K562 (cell line): ENCODE measurements at regions not wholly inside any gene's neighbourhood (a gene's known extent, or its start where the extent isn't known, plus 50 kb on each side); places are given as distances from the start of the nearest gene placed in this dataset.

Source experiments
- ATAC-seq: fragments of 200-7000 bp; cut with Tn5 transposase; 3 replicates; pipeline ENCODE4 v1.9.1; 2020; ENCODE audit warnings: moderate library complexity
- BruUV-seq: library from RNA; stranded (reverse); fragments of 400-500 nt; replicated peaks from 2 replicates; lab custom pipeline; 2021; lab: Mats Ljungman, UMichigan
- CTCF ChIA-PET: fragments of 300-600 bp; formaldehyde crosslinking; extraction: SDS; loops from one replicate; lab custom pipeline; 2021; ENCODE audit warnings: low intra/inter-chr PET ratio; lab: Yijun Ruan, JAX
- POLR2A ChIA-PET: fragments of 300-600, 350-650 bp; sonication (Branson Sonifier 250); formaldehyde crosslinking; extraction: SDS; loops from one replicate; lab custom pipeline; 2021; ENCODE audit warnings: antibody characterized with exemption, inconsistent platforms; lab: Yijun Ruan, JAX
- DNase-seq, 4 experiments: peaks; one replicate each; pipeline versions ENCODE4 v3.0.0 to v3.0.0-alpha.2; 2011 to 2018; ENCODE audit warnings: low spot score in 3 of 4, mixed read lengths in 3 of 4; ENCODE audit errors: extremely low read depth in 1 of 4
- FAIRE-seq: peaks from 2 replicates; lab custom pipeline; 2011; peaks lifted over from hg19 to GRCh38; lab: Jason Lieb, UNC
- H2AFZ ChIP-seq: 2 replicates; pipeline ENCODE4 v1.6.0; 2011; ENCODE audit warnings: low read depth, low read length, control low read depth, inconsistent platforms
- H3K27ac ChIP-seq: fragments of 200-600 bp; 3 replicates; pipeline ENCODE4 v1.8.0; 2011; ENCODE audit warnings: low read depth, mild to moderate bottlenecking, control low read depth, inconsistent platforms, low read length, moderate library complexity, mixed read lengths; ENCODE audit errors: extremely low read depth
- H3K27me3 ChIP-seq, 2 experiments: fragments of 300-600 bp in 1 of 2; 2 replicates in 1 of 2; 3 replicates in 1 of 2; pipeline versions ENCODE4 v1.6.0 to v1.8.0; 2011; ENCODE audit warnings: inconsistent platforms in 2 of 2, low read length in 2 of 2, mild to moderate bottlenecking in 1 of 2, mixed read lengths in 1 of 2, moderate library complexity in 1 of 2; ENCODE audit not compliant: control insufficient read depth in 2 of 2, insufficient read depth in 2 of 2
- H3K36me3 ChIP-seq: fragments of 300-600 bp; 3 replicates; pipeline ENCODE4 v1.8.0; 2011; ENCODE audit warnings: mild to moderate bottlenecking, low read length, inconsistent platforms; ENCODE audit not compliant: control insufficient read depth, insufficient read depth
- H3K4me1 ChIP-seq, 2 experiments: fragments of 200-600 bp in 1 of 2; replicated peaks in 1 of 2; 2 replicates in 1 of 2; 3 replicates in 1 of 2; pipeline versions ENCODE4 v1.5.1 to v1.8.0; 2011; ENCODE audit warnings: inconsistent platforms in 2 of 2, low read length in 2 of 2, mild to moderate bottlenecking in 1 of 2, mixed read lengths in 1 of 2, moderate library complexity in 1 of 2; ENCODE audit not compliant: control insufficient read depth in 2 of 2, insufficient read depth in 2 of 2
- H3K4me2 ChIP-seq: 2 replicates; pipeline ENCODE4 v1.6.1; 2011; ENCODE audit warnings: low read length, control low read depth, inconsistent platforms, mixed read lengths; ENCODE audit not compliant: insufficient read depth
- H3K4me3 ChIP-seq: fragments of 200-600 bp; sonication (generic), shearing (Covaris generic); 2 replicates; pipeline ENCODE4 v1.5.1; 2016; ENCODE audit warnings: control low read depth, inconsistent platforms
- H3K79me2 ChIP-seq: fragments of 200-600 bp; 3 replicates; pipeline ENCODE4 v1.8.0; 2011; ENCODE audit warnings: low read length, inconsistent platforms; ENCODE audit not compliant: control insufficient read depth, insufficient read depth
- H3K9ac ChIP-seq, 2 experiments: 2 replicates each; pipeline versions ENCODE4 v1.6.0 to v1.6.1; 2011; ENCODE audit warnings: low read depth in 2 of 2, low read length in 2 of 2, control low read depth in 1 of 2, inconsistent platforms in 1 of 2, mild to moderate bottlenecking in 1 of 2, mixed read lengths in 1 of 2; ENCODE audit not compliant: insufficient read depth in 1 of 2
- H3K9me1 ChIP-seq: one replicate; pipeline ENCODE4 v1.6.0; 2011; ENCODE audit warnings: inconsistent platforms, mild to moderate bottlenecking, low read length, moderate library complexity; ENCODE audit not compliant: control insufficient read depth, insufficient read depth
- H3K9me3 ChIP-seq: replicated peaks from 2 replicates; pipeline ENCODE4 v1.5.1; 2011; ENCODE audit warnings: low read depth, low read length, inconsistent platforms; ENCODE audit not compliant: control insufficient read depth, insufficient read depth
- H4K20me1 ChIP-seq: replicated peaks from 2 replicates; pipeline ENCODE4 v1.6.1; 2011; ENCODE audit warnings: low read length, inconsistent platforms, mixed read lengths; ENCODE audit not compliant: control insufficient read depth, insufficient read depth
- CHD4 ChIP-seq: fragments of 200-600 bp; sonication (generic); IDR thresholded peaks from 3 replicates; pipeline ENCODE4 v1.6.1; 2012; ENCODE audit warnings: low read depth, mild to moderate bottlenecking, mixed read lengths, low read length, inconsistent platforms; ENCODE audit not compliant: insufficient read depth, insufficient replicate concordance, poor library complexity, severe bottlenecking
- GTF2E2 ChIP-seq: fragments of 200-800 bp; sonication (Bioruptor generic); IDR thresholded peaks from 2 replicates; pipeline ENCODE4 v1.6.1; 2016; ENCODE audit warnings: missing genetic modification characterization, missing compliant biosample characterization
- LEF1 ChIP-seq: fragments of 450-650 bp; IDR thresholded peaks from 2 replicates; pipeline ENCODE4 v1.6.1; 2016; ENCODE audit warnings: mild to moderate bottlenecking
- NCOA1 ChIP-seq: fragments of 450-650 bp; IDR thresholded peaks from 2 replicates; pipeline ENCODE4 v1.6.1; 2016; ENCODE audit warnings: low read depth
- NELFE ChIP-seq: IDR thresholded peaks from 2 replicates; pipeline ENCODE4 v1.6.1; 2011; ENCODE audit warnings: mild to moderate bottlenecking; ENCODE audit not compliant: insufficient read depth, insufficient read length
- PCBP2 ChIP-seq: fragments of 200-400 bp; formaldehyde crosslinking; IDR thresholded peaks from 2 replicates; pipeline ENCODE4 v1.6.1; 2018; ENCODE audit warnings: low read length, low read depth, mild to moderate bottlenecking, moderate library complexity; ENCODE audit not compliant: poor library complexity, severe bottlenecking
- PHTF2 ChIP-seq: fragments of 250-450 bp; sonication (Bioruptor Pico); IDR thresholded peaks from 2 replicates; pipeline ENCODE4 v1.5.0; 2021; ENCODE audit warnings: mild to moderate bottlenecking
- RBBP5 ChIP-seq: fragments of 200-600 bp; sonication (generic); IDR thresholded peaks from 2 replicates; pipeline ENCODE4 v1.6.1; 2012; ENCODE audit warnings: borderline replicate concordance, mild to moderate bottlenecking, low read length, control low read depth, inconsistent platforms; ENCODE audit not compliant: insufficient read depth, poor library complexity, severe bottlenecking
- RBM25 ChIP-seq: fragments of 200-400 bp; formaldehyde crosslinking; IDR thresholded peaks from 2 replicates; pipeline ENCODE4 v1.6.1; 2018; ENCODE audit warnings: low read length, low read depth, moderate library complexity; ENCODE audit not compliant: severe bottlenecking
- RFX1 ChIP-seq: fragments of 450-650 bp; IDR thresholded peaks from 2 replicates; pipeline ENCODE4 v1.6.1; 2016; ENCODE audit warnings: mild to moderate bottlenecking, moderate library complexity
- ZBTB17 ChIP-seq: fragments of 450-650 bp; formaldehyde crosslinking; IDR thresholded peaks from 2 replicates; pipeline ENCODE4 v1.4.0; 2020; ENCODE audit warnings: mild to moderate bottlenecking
- ZKSCAN1 ChIP-seq: fragments of 150-350 bp; IDR thresholded peaks from 2 replicates; pipeline ENCODE4 v1.6.1; 2016; ENCODE audit warnings: low read depth, low read length
- WGBS: fragments of 100-300 bp; shearing (Covaris generic); methylation state at CpG from one replicate; pipeline ENCODE4 v1.1.6; 2016; ENCODE audit warnings: low coverage, mixed read lengths; ENCODE audit not compliant: insufficient coverage; ENCODE audit errors: missing lambda C conversion rate; 5-methylcytosine and 5-hydroxymethylcytosine counted together
- in situ Hi-C: fragments of 300-500 bp; cut with MboI; formaldehyde crosslinking; loops from 4 replicates; pipeline ENCODE4 v1.15.0; 2018; ENCODE audit warnings: inconsistent platforms, mixed read lengths
- intact Hi-C: fragments of 100-400 bp; cut with micrococcal nuclease; formaldehyde crosslinking; loops from 2 replicates; pipeline ENCODE4 v1.14.2; 2022
- TF ChIP-seq, protein P1 (sequence below): sonication (generic); formaldehyde crosslinking; IDR thresholded peaks from 2 replicates; pipeline ENCODE4 v1.9.0; 2022; ENCODE audit warnings: mild to moderate bottlenecking, missing genetic modification reagents
- TF ChIP-seq, protein P2 (sequence below): fragments of 450-650 bp; formaldehyde crosslinking; IDR thresholded peaks from 2 replicates; pipeline ENCODE4 v1.4.0; 2020; ENCODE audit warnings: mild to moderate bottlenecking, moderate library complexity

DNA sequence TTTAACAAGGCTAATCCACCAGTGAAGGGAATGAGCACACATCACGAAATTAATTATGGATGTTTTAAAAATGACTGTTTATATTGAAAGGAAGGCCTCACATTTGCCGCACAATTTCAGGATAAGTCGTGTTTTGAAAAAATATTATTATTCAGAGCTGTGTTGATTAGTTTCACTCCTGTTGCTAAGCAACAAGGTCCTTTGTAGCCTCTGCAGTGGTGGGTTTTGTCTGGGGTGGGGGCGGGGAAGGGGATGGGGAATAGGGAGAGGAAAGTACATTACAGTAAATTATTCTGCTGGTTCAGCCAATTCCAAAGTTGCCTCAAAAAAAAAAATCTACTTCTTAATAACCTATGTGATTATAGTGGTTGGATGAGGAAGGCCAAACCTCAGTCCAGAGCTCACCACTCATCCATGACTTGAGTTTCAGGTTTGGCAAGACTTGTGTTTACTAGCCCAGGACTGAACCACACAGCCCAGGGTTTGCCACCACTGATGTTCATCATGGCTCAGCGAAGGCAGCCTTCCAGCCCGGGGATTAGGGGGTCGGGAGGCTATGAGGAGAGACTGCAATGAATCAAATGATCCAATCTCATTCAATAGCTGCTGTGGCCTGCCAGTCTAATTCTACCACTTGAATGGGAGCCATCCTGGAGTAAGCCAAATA, 162.5 kb upstream of the ATP6AP2 start:
- ChIA-PET CTCF (no interaction called here), POLR2A (interaction anchor here (0.6 kb wide), 1 partner anchor 19 kb away, joined by 3 read pairs; no protein-coding TSS in a partner anchor)
- FAIRE-seq (no peak), DNase-seq (no peak), ATAC-seq (no peak)
- Histone ChIP-seq H3K9ac (no peak overlapping the region), H3K36me3 (no peaks in the 10 kb centered on the region), H3K79me2 (no peaks in the 10 kb centered on the region), H3K27ac (no peak overlapping the region), H3K4me2 (no peak overlapping the region), H3K4me3 (no peak overlapping the region), H3K9me3 (no peaks in the 10 kb centered on the region), H3K27me3 (no peaks in the 10 kb centered on the region), H4K20me1 (no peaks in the 10 kb centered on the region; the same call in 1 of the 2 replicates), H2AFZ (no peak overlapping the region), H3K4me1 (no peaks in the 10 kb centered on the region), H3K9me1 (no peaks in the 10 kb centered on the region)
- WGBS: 28% methylated on average over 6 of the region's 7 CpGs
- intact Hi-C loops: no loop called here
- BruUV-seq: no TSS peak
- TF ChIP-seq RFX1 (peak; percentile 58), ZBTB17 (CRISPR knock-in tag) (no peak)
- in situ Hi-C loops: no loop called here

DNA sequence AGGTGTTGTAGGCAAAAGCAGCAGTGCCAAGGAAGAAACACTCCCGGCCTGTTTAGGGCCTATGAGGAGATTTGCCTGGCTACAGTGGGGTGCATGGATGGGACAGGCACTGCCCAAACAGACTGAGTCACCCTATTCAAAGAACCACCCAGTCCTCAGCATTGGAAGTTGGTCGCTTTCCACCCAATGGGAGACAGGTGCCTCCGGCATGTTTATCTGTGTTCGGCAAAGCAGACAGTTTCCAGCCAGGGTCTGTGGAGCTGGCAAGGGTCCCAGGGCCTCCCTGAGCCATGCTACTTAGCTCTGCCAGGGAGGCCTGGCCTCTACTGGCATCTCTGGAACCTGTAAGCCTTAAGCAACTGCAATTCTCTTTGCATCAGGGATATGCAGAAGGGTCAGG, 165.1 kb upstream of the ATP6AP2 start:
- FAIRE-seq: no peak
- WGBS: 24% methylated on average over 4 of the region's 4 CpGs
- Histone ChIP-seq H3K4me1 (peaks cover 0 to 12% of the 10 kb centered on the region in 2 experiments; a peak in 2 of 5 replicates), H3K27me3 (no peaks in the 10 kb centered on the region), H4K20me1 (no peaks in the 10 kb centered on the region; the same call in 1 of the 2 replicates), H2AFZ (no peak overlapping the region), H3K79me2 (no peaks in the 10 kb centered on the region), H3K9me3 (no peaks in the 10 kb centered on the region), H3K9ac (no peak overlapping the region), H3K9me1 (no peaks in the 10 kb centered on the region), H3K27ac (no peak overlapping the region), H3K4me2 (no peak overlapping the region), H3K4me3 (no peak overlapping the region), H3K36me3 (no peaks in the 10 kb centered on the region)
- intact Hi-C loops: no loop called here
- in situ Hi-C loops: no loop called here
- ATAC-seq: no peak
- DNase-seq: no peak
- POLR2A ChIA-PET: no interaction called here
- CTCF ChIA-PET: no interaction called here
- no TSS peak for BruUV-seq
- TF ChIP-seq LEF1 (no peak), NCOA1 (no peak), RBBP5 (no peak), GTF2E2 (no peak), RBM25 (no peak), ZKSCAN1 (no peak), CHD4 (no peak), PHTF2 (CRISPR knock-in tag) (no peak), NELFE (no peak), PCBP2 (no peak)
- TF ChIP-seq, protein P1, sequence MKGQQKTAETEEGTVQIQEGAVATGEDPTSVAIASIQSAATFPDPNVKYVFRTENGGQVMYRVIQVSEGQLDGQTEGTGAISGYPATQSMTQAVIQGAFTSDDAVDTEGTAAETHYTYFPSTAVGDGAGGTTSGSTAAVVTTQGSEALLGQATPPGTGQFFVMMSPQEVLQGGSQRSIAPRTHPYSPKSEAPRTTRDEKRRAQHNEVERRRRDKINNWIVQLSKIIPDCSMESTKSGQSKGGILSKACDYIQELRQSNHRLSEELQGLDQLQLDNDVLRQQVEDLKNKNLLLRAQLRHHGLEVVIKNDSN: no peak
- TF ChIP-seq, protein P2, sequence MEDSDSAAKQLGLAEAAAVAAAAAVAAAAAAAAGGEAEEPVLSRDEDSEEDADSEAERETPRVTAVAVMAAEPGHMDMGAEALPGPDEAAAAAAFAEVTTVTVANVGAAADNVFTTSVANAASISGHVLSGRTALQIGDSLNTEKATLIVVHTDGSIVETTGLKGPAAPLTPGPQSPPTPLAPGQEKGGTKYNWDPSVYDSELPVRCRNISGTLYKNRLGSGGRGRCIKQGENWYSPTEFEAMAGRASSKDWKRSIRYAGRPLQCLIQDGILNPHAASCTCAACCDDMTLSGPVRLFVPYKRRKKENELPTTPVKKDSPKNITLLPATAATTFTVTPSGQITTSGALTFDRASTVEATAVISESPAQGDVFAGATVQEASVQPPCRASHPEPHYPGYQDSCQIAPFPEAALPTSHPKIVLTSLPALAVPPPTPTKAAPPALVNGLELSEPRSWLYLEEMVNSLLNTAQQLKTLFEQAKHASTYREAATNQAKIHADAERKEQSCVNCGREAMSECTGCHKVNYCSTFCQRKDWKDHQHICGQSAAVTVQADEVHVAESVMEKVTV (CRISPR knock-in tag): no peak
